Cardiac muscle cell (in vitro differentiated cells and primary cell): ENCODE measurements at regions not wholly inside any gene's neighbourhood (a gene's known extent, or its start where the extent isn't known, plus 50 kb on each side); places are given as distances from the start of the nearest gene placed in this dataset.
A peak's percentile ranks its signal among the peaks of the same experiment; 100 is the strongest.

Source experiments
- DNase-seq, 2 donors: peaks; one replicate each; pipeline versions ENCODE4 v3.0.0 to v3.0.0-alpha.2; 2010 to 2017; ENCODE audit warnings: low read depth in 1 of 2, low spot score in 1 of 2
- H3K27ac ChIP-seq: fragments of 200-600 bp; sonication (generic); 2 replicates; pipeline ENCODE4 v1.5.1; 2016
- H3K27me3 ChIP-seq: fragments of 200-600 bp; sonication (generic); 2 replicates; pipeline ENCODE4 v1.6.0; 2016; ENCODE audit warnings: control low read depth
- H3K36me3 ChIP-seq: fragments of 200-600 bp; sonication (generic); 2 replicates; pipeline ENCODE4 v1.5.1; 2016; ENCODE audit warnings: control low read depth
- H3K4me1 ChIP-seq: fragments of 200-600 bp; sonication (generic); 2 replicates; pipeline ENCODE4 v1.8.1; 2017; ENCODE audit warnings: low read depth, mild to moderate bottlenecking, mixed run types
- H3K4me3 ChIP-seq: fragments of 200-600 bp; sonication (generic); 2 replicates; pipeline ENCODE4 v1.5.1; 2016; ENCODE audit warnings: mild to moderate bottlenecking
- H3K9me3 ChIP-seq: fragments of 200-600 bp; sonication (generic); 2 replicates; pipeline ENCODE4 v1.5.1; 2017; ENCODE audit warnings: low read depth, mild to moderate bottlenecking, control low read depth
- CTCF ChIP-seq: IDR thresholded peaks from 2 replicates; pipeline ENCODE4 v1.5.1; 2012; ENCODE audit warnings: low read depth, mild to moderate bottlenecking, low read length

GRCh38 chr1:239301251-239301650 is 85.1 kb upstream of the CHRM3 start:
- Histone ChIP-seq H3K36me3 (no peaks in the 10 kb centered on the region), H3K9me3 (no peaks in the 10 kb centered on the region), H3K27me3 (no peaks in the 10 kb centered on the region), H3K4me1 (no peaks in the 10 kb centered on the region), H3K4me3 (no peak overlapping the region), H3K27ac (no peak overlapping the region)
- no peak for DNase-seq
- no peak for TF ChIP-seq CTCF

- no peaks in the 10 kb centered on the region for H3K9me3 ChIP-seq
- no peak overlapping the region for H3K27ac ChIP-seq
- H3K4me3 ChIP-seq: no peak overlapping the region
- H3K4me1 ChIP-seq: no peaks in the 10 kb centered on the region
- H3K27me3 ChIP-seq: no peaks in the 10 kb centered on the region
- no peaks in the 10 kb centered on the region for H3K36me3 ChIP-seq
- no peak for DNase-seq
- no peak for TF ChIP-seq CTCF
These were observed 88.5 kb upstream of the CHRM3 start for GRCh38 chr1:239297910-239298309.

GRCh38 chr1:239293350-239294110 is 92.8 kb upstream of the CHRM3 start:
- peak; percentile 10 to 16 for DNase-seq

GRCh38 chr1:239288820-239289554 is 97.4 kb upstream of the CHRM3 start:
- Histone ChIP-seq H3K4me3 (no peak overlapping the region), H3K36me3 (no peaks in the 10 kb centered on the region), H3K27me3 (no peaks in the 10 kb centered on the region), H3K4me1 (no peaks in the 10 kb centered on the region), H3K9me3 (no peaks in the 10 kb centered on the region), H3K27ac (no peak overlapping the region)
- no peak for DNase-seq
- TF ChIP-seq CTCF: no peak

More at GRCh38 chr1:239293350-239294110, 92.8 kb upstream of the CHRM3 start:
- no peaks in the 10 kb centered on the region for H3K36me3 ChIP-seq
- H3K27ac ChIP-seq: no peak overlapping the region
- H3K27me3 ChIP-seq: no peaks in the 10 kb centered on the region
- no peaks in the 10 kb centered on the region for H3K9me3 ChIP-seq
- no peak overlapping the region for H3K4me3 ChIP-seq
- no peak for TF ChIP-seq CTCF
- H3K4me1 ChIP-seq: no peaks in the 10 kb centered on the region

- Histone ChIP-seq H3K27ac (no peak overlapping the region), H3K4me1 (peaks cover 7% of the 10 kb centered on the region), H3K4me3 (no peak overlapping the region), H3K36me3 (no peaks in the 10 kb centered on the region), H3K9me3 (no peaks in the 10 kb centered on the region), H3K27me3 (no peaks in the 10 kb centered on the region)
- TF ChIP-seq CTCF: no peak
- DNase-seq: no peak
These were observed 99.1 kb upstream of the CHRM3 start for GRCh38 chr1:239287296-239287695.
